ENCODE measurements at regions not wholly inside any gene's neighbourhood (a gene's known extent, or its start where the extent isn't known, plus 50 kb on each side); places are given as distances from the start of the nearest gene placed in this dataset.

DNA sequence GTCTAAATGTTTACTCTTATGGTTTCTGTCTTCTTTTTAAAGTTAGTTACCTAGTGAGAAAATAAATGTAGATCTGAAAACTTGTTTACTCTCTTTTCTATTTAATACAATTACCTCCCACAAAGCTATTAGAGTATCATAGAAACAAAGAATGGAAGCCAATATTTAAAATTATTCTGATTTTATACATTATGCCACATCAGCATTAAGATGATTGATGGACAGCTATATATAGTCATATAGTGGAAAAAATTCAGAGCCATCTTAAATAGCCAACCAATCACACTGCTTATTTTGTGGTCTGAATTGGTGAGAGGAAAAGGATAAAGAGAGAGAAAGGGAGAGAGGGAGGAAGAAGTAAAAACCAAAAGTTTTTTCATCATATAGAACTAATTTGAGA is 1101.8 kb downstream of the PCDH19 start:
- Histone ChIP-seq H3K4me3 (ENCODE audit: control insufficient read depth in 2 of 3, extremely low read depth in 1 of 3, insufficient read depth in 2 of 3, low read depth in 1 of 3, low read length in 3 of 3) (no peak overlapping the region), H3K36me3 (ENCODE audit: control insufficient read depth in 2 of 2, extremely low read depth in 1 of 2, insufficient read depth in 2 of 2, low read length in 2 of 2) (no peaks in the 10 kb centered on the region), H3K9me1 (ENCODE audit: control insufficient read depth, extremely low read depth, insufficient read depth, low read length) (no peaks in the 10 kb centered on the region), H3K79me2 (ENCODE audit: control insufficient read depth, insufficient read depth, low read length) (no peaks in the 10 kb centered on the region), H3K9me3 (ENCODE audit: control insufficient read depth, low read depth, low read length) (no peaks in the 10 kb centered on the region), H4K20me1 (ENCODE audit: control insufficient read depth, extremely low read depth, insufficient read depth, low read length) (no peaks in the 10 kb centered on the region), H3K4me1 (ENCODE audit: control insufficient read depth, extremely low read depth, insufficient read depth, low read length) (no peaks in the 10 kb centered on the region), H3K9ac (ENCODE audit: control insufficient read depth, extremely low read depth, insufficient read depth, low read length) (no peak overlapping the region), H3K27me3 (ENCODE audit: control insufficient read depth, extremely low read depth, insufficient read depth, low read length) (no peaks in the 10 kb centered on the region), H2AFZ (ENCODE audit: control insufficient read depth, low read length) (no peak overlapping the region), H3K4me2 (ENCODE audit: control insufficient read depth, extremely low read depth, insufficient read depth, low read depth, low read length) (no peak overlapping the region), H3K27ac (ENCODE audit: control insufficient read depth, insufficient read depth, low read length) (no peak overlapping the region)
- dilution Hi-C loops (cut with MboI; ENCODE audit: extremely low pct_ligation_motif_present, low sequenced_read_pairs), result no loop called here
- FAIRE-seq (no peak), DNase-seq (ENCODE audit: low read depth, low spot score) (no peak)
- TF ChIP-seq EZH2 (IDR thresholded peaks at IDR 0.05; ENCODE audit: low read length), result no peak
- TF ChIP-seq, protein P1, sequence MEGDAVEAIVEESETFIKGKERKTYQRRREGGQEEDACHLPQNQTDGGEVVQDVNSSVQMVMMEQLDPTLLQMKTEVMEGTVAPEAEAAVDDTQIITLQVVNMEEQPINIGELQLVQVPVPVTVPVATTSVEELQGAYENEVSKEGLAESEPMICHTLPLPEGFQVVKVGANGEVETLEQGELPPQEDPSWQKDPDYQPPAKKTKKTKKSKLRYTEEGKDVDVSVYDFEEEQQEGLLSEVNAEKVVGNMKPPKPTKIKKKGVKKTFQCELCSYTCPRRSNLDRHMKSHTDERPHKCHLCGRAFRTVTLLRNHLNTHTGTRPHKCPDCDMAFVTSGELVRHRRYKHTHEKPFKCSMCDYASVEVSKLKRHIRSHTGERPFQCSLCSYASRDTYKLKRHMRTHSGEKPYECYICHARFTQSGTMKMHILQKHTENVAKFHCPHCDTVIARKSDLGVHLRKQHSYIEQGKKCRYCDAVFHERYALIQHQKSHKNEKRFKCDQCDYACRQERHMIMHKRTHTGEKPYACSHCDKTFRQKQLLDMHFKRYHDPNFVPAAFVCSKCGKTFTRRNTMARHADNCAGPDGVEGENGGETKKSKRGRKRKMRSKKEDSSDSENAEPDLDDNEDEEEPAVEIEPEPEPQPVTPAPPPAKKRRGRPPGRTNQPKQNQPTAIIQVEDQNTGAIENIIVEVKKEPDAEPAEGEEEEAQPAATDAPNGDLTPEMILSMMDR (optimal IDR thresholded peaks at IDR 0.05 in 1 of 3, IDR thresholded peaks at IDR 0.05 in 1 of 3, conservative IDR thresholded peaks at IDR 0.05 in 1 of 3; ENCODE audit: extremely low read depth in 1 of 3, insufficient read depth in 2 of 3, low read length in 3 of 3), result no peak

DNA sequence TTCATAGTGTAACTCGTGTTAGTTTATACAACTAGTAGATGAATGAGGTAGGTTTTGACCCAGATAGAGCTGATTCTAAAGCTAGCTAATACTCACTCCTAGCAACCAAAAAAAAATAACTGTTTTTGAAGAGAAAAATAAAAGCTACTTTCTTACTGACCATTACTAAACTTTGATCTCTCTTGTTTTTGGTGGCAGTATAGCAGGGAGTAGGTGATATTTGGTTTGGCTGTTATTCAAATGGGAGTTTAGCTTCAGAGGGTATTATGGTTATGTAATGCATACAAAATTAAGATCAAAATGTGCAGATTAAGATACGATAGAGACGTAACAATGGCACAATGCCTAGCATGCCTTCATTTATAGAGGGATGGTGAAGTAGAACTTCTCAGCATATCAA is 1104.5 kb downstream of the PCDH19 start:
- dilution Hi-C loops (cut with MboI; ENCODE audit: extremely low pct_ligation_motif_present, low sequenced_read_pairs), result no loop called here
- Histone ChIP-seq H2AFZ (ENCODE audit: control insufficient read depth, low read length) (no peak overlapping the region), H4K20me1 (ENCODE audit: control insufficient read depth, extremely low read depth, insufficient read depth, low read length) (no peaks in the 10 kb centered on the region), H3K4me2 (ENCODE audit: control insufficient read depth, extremely low read depth, insufficient read depth, low read depth, low read length) (no peak overlapping the region), H3K36me3 (ENCODE audit: control insufficient read depth in 2 of 2, extremely low read depth in 1 of 2, insufficient read depth in 2 of 2, low read length in 2 of 2) (no peaks in the 10 kb centered on the region), H3K9me3 (ENCODE audit: control insufficient read depth, low read depth, low read length) (no peaks in the 10 kb centered on the region), H3K4me1 (ENCODE audit: control insufficient read depth, extremely low read depth, insufficient read depth, low read length) (no peaks in the 10 kb centered on the region), H3K27me3 (ENCODE audit: control insufficient read depth, extremely low read depth, insufficient read depth, low read length) (no peaks in the 10 kb centered on the region), H3K27ac (ENCODE audit: control insufficient read depth, insufficient read depth, low read length) (no peak overlapping the region), H3K9ac (ENCODE audit: control insufficient read depth, extremely low read depth, insufficient read depth, low read length) (no peak overlapping the region), H3K79me2 (ENCODE audit: control insufficient read depth, insufficient read depth, low read length) (no peaks in the 10 kb centered on the region), H3K9me1 (ENCODE audit: control insufficient read depth, extremely low read depth, insufficient read depth, low read length) (no peaks in the 10 kb centered on the region), H3K4me3 (ENCODE audit: control insufficient read depth in 2 of 3, extremely low read depth in 1 of 3, insufficient read depth in 2 of 3, low read depth in 1 of 3, low read length in 3 of 3) (no peak overlapping the region)
- FAIRE-seq, result no peak
- no peak for DNase-seq (ENCODE audit: low read depth, low spot score)
- no peak for TF ChIP-seq EZH2 (IDR thresholded peaks at IDR 0.05; ENCODE audit: low read length)
- TF ChIP-seq, protein P1 (optimal IDR thresholded peaks at IDR 0.05 in 1 of 3, IDR thresholded peaks at IDR 0.05 in 1 of 3, conservative IDR thresholded peaks at IDR 0.05 in 1 of 3; ENCODE audit: extremely low read depth in 1 of 3, insufficient read depth in 2 of 3, low read length in 3 of 3), result no peak

All from keratinocyte (primary cell).